GM19468 (cell line): ENCODE measurements at regions not wholly inside any gene's neighbourhood (a gene's known extent, or its start where the extent isn't known, plus 50 kb on each side); places are given as distances from the start of the nearest gene placed in this dataset.
"Not testable (repeated sequence)": the region's sequence is repeated elsewhere in the genome, so short reads cannot be mapped to it uniquely, and the experiment has no call there.

ENCODE experiments used
- ATAC-seq: cut with Tn5 transposase; IDR thresholded peaks from one replicate; pipeline ENCODE4 v1.9.1; 2021; ENCODE audit warnings: mild to moderate bottlenecking, moderate library complexity, moderate number of reproducible peaks; ENCODE audit not compliant: unreplicated experiment; ENCODE audit errors: extremely low read depth

DNA sequence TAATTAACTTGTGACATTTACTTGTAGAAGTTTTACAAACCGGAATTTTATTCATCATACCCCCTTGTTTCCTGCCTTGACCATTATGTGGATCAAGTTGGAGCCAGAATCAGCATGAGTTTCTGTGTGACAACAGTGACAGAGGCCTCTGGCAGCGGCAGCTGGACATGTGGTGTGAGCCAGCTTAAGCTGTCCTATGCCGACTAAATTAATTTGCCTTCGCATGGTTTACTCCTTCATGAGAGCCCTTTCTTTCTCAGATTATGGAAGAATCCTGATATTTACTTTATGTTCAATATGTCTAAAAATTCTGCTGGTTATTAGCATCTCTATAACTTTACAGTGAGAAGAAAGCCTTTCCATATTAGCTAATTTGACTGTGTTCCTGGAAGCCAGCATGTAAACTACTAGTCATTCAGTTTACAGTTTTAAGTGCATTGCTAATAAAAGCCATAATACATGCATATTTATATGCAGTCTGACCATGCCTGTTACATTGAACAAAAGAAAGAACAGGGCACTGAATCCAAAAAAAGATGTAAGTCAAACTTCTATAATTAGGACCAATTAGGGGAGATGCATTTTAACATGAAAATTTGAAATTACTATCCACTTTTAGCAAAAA lies 495.8 kb upstream of the ACVR2A start:
- no peak for ATAC-seq

GRCh38 chr2:147346142-147346541 lies 498.7 kb upstream of the ACVR2A start:
- ATAC-seq: no peak

- no peak for ATAC-seq
Observed at GRCh38 chr2:147345246-147345645, 499.6 kb upstream of the ACVR2A start.

DNA sequence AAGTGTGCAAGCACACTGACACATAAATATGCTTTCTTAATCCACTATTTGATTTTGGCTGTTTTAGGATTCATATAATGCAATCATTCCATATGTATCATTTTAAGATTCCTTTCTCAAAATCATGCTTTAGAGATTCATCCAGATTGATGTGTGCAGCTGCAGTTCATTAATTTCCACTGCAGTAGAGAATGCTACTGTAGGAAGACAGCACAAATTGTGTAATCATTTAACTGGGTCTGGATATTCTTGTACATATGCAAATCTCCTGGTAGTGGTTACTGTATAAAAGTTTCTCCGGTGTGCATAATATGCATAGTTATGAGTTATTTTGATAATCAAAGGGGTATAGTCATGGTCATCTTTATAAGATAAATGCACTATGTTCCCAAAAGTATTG lies 502.5 kb upstream of the ACVR2A start:
- ATAC-seq: no peak

DNA sequence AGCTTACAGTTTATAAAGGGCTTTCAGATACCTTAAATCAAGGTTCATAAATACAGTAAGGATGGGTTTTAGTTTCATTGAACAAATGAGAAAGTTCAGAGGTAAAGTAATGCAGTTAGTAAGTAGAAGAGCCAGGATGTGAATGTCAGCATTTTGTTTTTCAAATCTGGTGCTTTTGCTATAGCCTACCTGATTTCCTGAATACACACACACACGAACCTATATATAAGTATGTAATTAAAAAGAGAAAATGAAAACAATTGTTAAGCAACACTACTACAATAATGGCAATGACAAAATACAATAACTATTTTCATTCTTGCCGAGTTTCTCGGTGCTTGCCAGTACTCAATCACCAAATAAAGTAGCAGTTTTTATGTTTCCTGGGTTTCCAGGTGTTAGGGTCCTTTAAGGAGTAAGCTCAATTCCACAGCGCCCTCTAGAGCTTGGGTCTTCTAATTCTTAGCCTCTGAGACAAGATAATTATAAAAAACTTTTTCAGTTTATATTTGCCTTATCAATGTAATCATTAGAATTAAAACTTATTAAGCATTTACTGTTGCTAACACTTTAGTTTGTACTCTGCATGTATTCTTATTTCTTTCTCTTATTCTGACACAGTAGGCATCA lies 512.9 kb upstream of the ACVR2A start:
- no peak for ATAC-seq

DNA sequence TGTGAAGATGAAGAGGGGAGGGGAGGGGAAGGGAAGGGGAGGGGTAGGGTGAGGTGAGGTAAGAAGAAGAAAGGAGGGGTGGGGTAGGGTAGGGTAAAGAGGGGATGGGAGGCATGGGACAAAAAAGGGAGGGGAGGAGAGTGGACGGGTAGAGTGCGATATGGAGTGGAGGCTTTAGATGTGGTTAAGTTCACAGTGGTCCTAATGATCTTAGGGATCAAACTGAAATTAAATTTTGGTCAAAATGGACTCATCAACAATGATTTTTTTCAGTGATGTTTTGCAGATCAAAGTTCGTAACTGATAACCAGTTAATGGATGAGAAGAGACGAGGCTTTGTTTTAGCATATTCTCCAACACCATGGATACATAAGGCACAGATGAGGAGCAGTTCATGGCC lies 513.9 kb upstream of the ACVR2A start:
- no peak for ATAC-seq

GRCh38 chr2:147327613-147328012 lies 517.2 kb upstream of the ACVR2A start:
- no peak for ATAC-seq

GRCh38 chr2:147325990-147326389 lies 518.8 kb upstream of the ACVR2A start:
- ATAC-seq: no peak

GRCh38 chr2:147320146-147320545 lies 524.7 kb upstream of the ACVR2A start:
- no peak for ATAC-seq

- no peak for ATAC-seq
Observed at GRCh38 chr2:147311058-147311430, 533.8 kb upstream of the ACVR2A start.

DNA sequence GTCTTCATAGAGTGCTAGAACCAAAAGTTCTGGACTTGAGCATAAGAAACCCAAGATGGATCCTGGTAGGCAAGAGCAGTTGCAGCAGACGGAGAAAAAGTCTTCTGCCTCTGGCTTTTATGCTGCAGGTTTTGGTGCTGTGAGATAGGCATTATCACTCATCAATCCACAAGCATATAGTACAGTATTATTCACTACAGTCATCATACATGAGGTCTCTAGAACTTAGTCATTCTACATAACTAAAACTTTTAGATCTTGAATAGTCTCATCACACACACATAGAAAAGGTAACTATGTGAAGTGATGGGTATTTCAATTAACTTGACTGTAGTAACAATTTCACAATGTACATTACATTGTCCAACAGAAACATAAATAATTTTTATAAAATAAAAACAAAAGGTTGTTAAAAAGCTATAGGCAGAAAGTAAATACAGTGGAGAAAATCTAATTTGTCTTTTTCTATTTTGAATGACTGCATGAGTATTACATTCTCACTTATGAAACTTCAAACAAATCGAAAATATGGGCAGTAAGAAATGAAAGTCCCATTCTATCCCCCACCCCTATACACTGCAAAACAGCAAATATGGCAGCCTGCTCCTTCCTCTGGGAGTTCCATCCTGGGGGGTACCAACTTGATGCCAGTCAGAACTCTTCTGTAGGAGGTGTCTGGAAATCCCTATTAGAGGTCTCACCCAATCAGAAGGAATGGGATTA lies 534.3 kb upstream of the ACVR2A start:
- no peak for ATAC-seq

- ATAC-seq: peak; percentile 98
Observed at GRCh38 chr2:147297820-147298219, 547.0 kb upstream of the ACVR2A start.

- ATAC-seq: no peak
Observed at GRCh38 chr2:147294825-147295392, 549.9 kb upstream of the ACVR2A start.

- no peak for ATAC-seq
Observed at GRCh38 chr2:147293991-147294824, 550.6 kb upstream of the ACVR2A start.

- no peak for ATAC-seq
Observed at GRCh38 chr2:147288131-147288530, 556.7 kb upstream of the ACVR2A start.

- ATAC-seq: no peak
Observed at GRCh38 chr2:147275943-147276342, 568.9 kb upstream of the ACVR2A start.

GRCh38 chr2:147273628-147274027 lies 571.2 kb upstream of the ACVR2A start:
- ATAC-seq: no peak

GRCh38 chr2:147273106-147273505 lies 571.7 kb upstream of the ACVR2A start:
- ATAC-seq: no peak

DNA sequence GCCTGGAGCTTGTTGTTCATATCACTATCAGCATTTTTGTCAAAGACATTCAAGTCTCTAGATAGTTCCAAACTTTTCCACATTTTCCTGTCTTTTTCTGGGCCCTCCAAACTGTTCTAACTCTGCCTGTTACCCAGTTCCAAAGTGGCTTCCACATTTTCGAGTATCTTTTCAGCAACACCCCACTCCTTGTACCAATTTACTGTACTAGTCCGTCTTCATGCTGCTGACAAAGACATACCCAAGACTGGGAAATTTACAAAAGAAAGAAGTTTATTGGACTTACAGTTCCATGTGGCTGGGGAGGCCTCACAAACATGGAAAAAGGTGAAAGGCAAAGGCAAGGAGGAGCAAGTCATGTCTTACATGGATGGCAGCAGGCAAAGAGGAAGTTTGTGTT lies 575.2 kb upstream of the ACVR2A start:
- ATAC-seq: not testable (repeated sequence)

- no peak for ATAC-seq
Observed at GRCh38 chr2:147260241-147260640, 584.6 kb upstream of the ACVR2A start.
